ENCODE measurements at regions not wholly inside any gene's neighbourhood (a gene's known extent, or its start where the extent isn't known, plus 50 kb on each side); places are given as distances from the start of the nearest gene placed in this dataset.

GRCh38 chr5:3321119-3321760 is 274.4 kb upstream of the IRX1 start:
- no peak overlapping the region for H3K27ac ChIP-seq
- TF ChIP-seq, protein P1, sequence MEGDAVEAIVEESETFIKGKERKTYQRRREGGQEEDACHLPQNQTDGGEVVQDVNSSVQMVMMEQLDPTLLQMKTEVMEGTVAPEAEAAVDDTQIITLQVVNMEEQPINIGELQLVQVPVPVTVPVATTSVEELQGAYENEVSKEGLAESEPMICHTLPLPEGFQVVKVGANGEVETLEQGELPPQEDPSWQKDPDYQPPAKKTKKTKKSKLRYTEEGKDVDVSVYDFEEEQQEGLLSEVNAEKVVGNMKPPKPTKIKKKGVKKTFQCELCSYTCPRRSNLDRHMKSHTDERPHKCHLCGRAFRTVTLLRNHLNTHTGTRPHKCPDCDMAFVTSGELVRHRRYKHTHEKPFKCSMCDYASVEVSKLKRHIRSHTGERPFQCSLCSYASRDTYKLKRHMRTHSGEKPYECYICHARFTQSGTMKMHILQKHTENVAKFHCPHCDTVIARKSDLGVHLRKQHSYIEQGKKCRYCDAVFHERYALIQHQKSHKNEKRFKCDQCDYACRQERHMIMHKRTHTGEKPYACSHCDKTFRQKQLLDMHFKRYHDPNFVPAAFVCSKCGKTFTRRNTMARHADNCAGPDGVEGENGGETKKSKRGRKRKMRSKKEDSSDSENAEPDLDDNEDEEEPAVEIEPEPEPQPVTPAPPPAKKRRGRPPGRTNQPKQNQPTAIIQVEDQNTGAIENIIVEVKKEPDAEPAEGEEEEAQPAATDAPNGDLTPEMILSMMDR (IDR thresholded peaks at IDR 0.05): no peak
- TF ChIP-seq ZFX (IDR thresholded peaks at IDR 0.05; ENCODE audit: borderline replicate concordance): no peak

- TF ChIP-seq, protein P1 (IDR thresholded peaks at IDR 0.05): no peak
- TF ChIP-seq ZFX (IDR thresholded peaks at IDR 0.05; ENCODE audit: borderline replicate concordance): no peak
- no peak overlapping the region for H3K27ac ChIP-seq
Observed at GRCh38 chr5:3320317-3320875, 275.2 kb upstream of the IRX1 start.

DNA sequence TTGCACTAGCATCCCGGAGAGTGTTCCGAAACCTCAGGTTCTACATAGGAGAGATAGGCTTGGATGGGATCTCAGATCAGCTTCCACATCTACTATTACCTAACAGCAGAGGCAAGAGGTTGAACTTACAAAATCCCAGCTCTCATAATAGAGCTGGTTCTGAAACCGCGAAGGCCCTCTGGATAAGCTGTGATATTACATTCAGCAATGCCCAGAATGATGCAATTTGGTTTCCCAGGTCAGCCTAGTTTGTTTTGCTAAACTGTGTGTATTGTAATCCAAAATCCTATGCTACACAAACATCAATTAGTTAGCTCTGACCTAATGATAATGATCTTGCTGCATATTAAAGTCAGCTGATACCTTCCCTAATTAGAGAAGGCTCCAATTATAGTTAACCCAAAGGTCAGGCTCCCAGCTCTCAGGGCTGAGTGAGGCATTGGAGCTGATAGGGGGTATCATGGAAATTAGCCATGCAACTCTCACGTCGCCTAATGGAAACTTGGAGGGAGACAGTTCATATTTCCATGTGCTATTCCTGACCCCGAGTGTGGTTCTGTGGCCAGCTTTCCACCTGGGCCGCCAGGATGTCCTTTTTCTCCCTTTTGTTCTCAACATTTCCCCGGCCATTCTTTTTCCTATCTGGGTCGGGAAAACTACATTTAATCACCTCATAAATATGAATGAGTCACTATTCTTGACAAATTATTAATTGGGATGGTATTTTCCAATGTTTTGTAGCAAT is 278.4 kb upstream of the IRX1 start:
- H3K27ac ChIP-seq: no peak overlapping the region
- TF ChIP-seq, protein P1 (IDR thresholded peaks at IDR 0.05): no peak
- TF ChIP-seq ZFX (IDR thresholded peaks at IDR 0.05; ENCODE audit: borderline replicate concordance): no peak

GRCh38 chr5:3313569-3313968 is 282.1 kb upstream of the IRX1 start:
- no peak overlapping the region for H3K27ac ChIP-seq
- no peak for TF ChIP-seq ZFX (IDR thresholded peaks at IDR 0.05; ENCODE audit: borderline replicate concordance)
- TF ChIP-seq, protein P1 (IDR thresholded peaks at IDR 0.05): no peak

GRCh38 chr5:3312299-3312698 is 283.3 kb upstream of the IRX1 start:
- H3K27ac ChIP-seq: no peak overlapping the region
- no peak for TF ChIP-seq ZFX (IDR thresholded peaks at IDR 0.05; ENCODE audit: borderline replicate concordance)
- TF ChIP-seq, protein P1 (IDR thresholded peaks at IDR 0.05): no peak

GRCh38 chr5:3311433-3311832 is 284.2 kb upstream of the IRX1 start:
- no peak overlapping the region for H3K27ac ChIP-seq
- no peak for TF ChIP-seq ZFX (IDR thresholded peaks at IDR 0.05; ENCODE audit: borderline replicate concordance)
- TF ChIP-seq, protein P1 (IDR thresholded peaks at IDR 0.05): no peak
